H54 (cell line): ENCODE measurements at regions not wholly inside any gene's neighbourhood (a gene's known extent, or its start where the extent isn't known, plus 50 kb on each side); places are given as distances from the start of the nearest gene placed in this dataset.

Experiments
- DNase-seq: peaks from one replicate; pipeline ENCODE4 v3.0.0; 2011; ENCODE audit warnings: low spot score, mixed read lengths; ENCODE audit not compliant: insufficient read length
- FAIRE-seq: peaks from 3 replicates; lab custom pipeline; 2011; peaks lifted over from hg19 to GRCh38; lab: Jason Lieb, UNC
- POLR2A ChIP-seq: IDR thresholded peaks from 2 replicates; pipeline ENCODE4 v1.6.1; 2011; ENCODE audit warnings: low read depth, mild to moderate bottlenecking, low read length

DNA sequence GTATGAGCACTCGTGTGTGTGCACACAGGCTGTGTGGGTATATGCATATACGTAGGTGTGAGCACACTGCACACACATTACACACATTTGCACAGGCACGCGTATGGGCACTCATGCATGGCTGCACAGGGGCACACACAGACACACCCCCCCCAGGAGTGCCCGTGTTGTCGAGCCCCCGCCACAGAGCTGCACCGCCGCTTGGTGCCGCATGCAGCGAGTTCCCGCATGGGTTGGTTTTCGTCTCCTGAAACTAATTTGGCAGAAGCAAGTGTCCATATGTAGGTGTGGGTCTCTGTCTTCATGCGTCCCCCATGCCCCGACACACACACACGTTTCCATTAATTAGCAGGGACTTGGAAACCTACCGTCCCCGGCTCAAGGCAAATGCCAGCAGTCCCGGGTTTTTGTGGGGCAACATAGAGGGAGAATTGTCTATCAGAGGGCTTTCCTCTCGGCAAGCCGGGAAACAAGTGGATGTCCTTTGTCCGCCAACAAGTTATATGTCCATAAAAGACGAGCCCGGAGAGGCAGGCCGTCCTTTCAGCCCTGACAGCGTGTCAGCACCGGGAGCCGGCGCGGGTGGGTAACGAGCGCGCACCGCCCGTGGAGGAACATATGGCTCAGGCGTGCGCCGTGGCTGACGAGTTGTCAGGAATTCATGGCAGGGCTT, 1291.7 kb downstream of the BRD1 start:
- no peak for FAIRE-seq
- no peak for DNase-seq
- TF ChIP-seq POLR2A: no peak

- TF ChIP-seq POLR2A: no peak
- FAIRE-seq: no peak
- DNase-seq: no peak
Measured at GRCh38 chr22:48534395-48534958, 1293.2 kb downstream of the BRD1 start.

GRCh38 chr22:48532986-48533385, 1294.7 kb downstream of the BRD1 start:
- DNase-seq (no peak), FAIRE-seq (no peak)
- TF ChIP-seq POLR2A: no peak

GRCh38 chr22:48531761-48532435, 1295.8 kb downstream of the BRD1 start:
- FAIRE-seq: no peak
- no peak for DNase-seq
- no peak for TF ChIP-seq POLR2A

DNA sequence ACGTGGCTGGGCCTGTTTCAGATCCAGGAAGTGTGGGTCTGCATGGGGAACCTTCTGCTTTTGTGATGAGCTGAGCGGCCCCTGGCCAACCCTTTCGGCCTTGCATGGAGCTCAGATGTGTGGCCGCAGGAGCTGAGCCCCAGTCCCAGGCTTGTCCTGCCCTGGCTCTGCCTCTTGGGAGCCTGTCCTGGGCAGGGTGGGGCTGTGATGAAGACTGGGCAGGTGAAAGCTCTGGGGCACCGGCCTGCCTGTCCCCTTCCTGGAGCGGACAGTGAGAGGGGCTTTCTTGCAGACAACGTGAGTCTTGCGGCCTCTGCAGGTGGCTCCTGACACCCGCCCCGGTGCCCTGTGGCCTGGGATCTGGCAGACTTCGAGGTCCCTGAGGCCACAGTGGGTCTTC, 1296.6 kb downstream of the BRD1 start:
- FAIRE-seq: no peak
- TF ChIP-seq POLR2A: no peak
- DNase-seq: no peak

- no peak for DNase-seq
- no peak for TF ChIP-seq POLR2A
- no peak for FAIRE-seq
Measured at GRCh38 chr22:48530666-48531065, 1297.0 kb downstream of the BRD1 start.

DNA sequence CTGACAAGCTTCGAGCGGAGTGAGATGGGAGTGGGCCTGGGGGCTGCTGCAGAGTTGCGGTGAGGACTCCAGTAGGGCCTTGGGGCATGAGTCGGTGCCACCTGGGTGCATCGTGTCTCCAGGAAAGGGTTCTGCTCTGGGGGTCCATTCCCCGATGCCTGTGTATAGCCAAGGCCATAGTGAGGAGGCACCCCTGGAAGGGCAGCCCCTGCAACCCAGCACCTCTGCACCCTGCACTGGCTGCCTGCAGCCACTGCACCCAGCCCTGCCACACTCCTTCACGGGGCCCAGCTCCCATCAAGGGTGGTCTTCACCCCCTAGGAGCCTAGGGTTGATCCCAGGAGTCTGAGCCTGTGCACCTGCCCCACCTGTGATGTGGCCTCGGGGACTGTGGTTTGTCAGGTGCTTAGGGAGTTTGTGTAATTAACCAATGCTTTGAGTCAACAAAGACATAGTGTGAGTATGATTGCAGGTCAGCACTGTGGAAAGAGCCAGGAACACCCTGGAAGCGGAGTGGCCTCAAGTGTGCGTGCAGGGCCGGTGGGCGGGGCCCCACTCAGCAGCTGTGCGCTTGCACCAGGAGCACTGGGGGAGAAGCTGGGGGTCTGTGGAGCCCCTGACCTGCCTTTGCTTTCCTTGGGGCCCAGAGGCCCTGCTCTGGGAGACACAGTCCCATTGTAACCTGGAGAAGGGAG, 1299.3 kb downstream of the BRD1 start:
- no peak for FAIRE-seq
- TF ChIP-seq POLR2A: no peak
- DNase-seq: no peak

DNA sequence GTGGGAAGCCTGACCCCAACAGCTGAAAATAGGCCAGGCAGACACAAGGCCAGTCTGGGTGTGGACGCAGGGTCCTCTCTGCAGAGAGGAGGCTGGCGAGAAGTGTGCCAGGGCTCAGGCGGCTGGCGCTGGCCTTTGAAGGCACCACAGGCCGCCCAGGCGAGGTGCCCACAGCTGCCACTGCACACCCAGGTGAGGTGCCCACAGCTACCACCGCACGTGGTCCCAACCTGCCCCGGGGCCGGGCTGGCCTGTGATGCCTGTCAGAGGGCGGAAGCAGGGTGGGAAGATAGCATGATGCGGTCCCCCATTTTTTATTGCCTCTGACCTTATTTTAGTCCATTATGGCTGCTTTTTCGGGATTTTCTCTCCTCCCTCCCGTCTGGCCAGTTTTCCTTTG, 1303.9 kb downstream of the BRD1 start:
- no peak for DNase-seq
- no peak for FAIRE-seq
- no peak for TF ChIP-seq POLR2A

DNA sequence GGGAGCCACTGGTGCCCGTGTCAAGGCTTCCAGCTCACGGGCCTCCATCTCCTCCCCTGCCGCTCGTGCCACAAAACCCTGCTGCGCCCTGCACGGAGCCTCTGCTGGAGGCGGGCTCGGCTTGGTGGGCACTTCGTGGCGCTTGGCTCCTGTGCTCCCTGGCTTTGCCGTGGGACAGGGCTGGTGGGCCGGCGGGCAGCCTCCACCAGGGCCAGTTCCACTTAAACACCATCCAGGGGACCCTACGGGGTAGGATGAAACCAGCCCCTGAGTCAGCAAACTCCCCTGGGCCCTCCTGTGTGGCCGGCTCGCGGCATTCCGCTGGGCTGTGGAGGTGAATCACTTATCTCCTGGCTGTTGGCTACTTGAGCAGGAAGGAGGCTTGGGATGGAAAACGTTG, 1304.6 kb downstream of the BRD1 start:
- no peak for TF ChIP-seq POLR2A
- DNase-seq: no peak
- no peak for FAIRE-seq

- TF ChIP-seq POLR2A: no peak
- FAIRE-seq (no peak), DNase-seq (no peak)
Measured at GRCh38 chr22:48522271-48522670, 1305.4 kb downstream of the BRD1 start.

DNA sequence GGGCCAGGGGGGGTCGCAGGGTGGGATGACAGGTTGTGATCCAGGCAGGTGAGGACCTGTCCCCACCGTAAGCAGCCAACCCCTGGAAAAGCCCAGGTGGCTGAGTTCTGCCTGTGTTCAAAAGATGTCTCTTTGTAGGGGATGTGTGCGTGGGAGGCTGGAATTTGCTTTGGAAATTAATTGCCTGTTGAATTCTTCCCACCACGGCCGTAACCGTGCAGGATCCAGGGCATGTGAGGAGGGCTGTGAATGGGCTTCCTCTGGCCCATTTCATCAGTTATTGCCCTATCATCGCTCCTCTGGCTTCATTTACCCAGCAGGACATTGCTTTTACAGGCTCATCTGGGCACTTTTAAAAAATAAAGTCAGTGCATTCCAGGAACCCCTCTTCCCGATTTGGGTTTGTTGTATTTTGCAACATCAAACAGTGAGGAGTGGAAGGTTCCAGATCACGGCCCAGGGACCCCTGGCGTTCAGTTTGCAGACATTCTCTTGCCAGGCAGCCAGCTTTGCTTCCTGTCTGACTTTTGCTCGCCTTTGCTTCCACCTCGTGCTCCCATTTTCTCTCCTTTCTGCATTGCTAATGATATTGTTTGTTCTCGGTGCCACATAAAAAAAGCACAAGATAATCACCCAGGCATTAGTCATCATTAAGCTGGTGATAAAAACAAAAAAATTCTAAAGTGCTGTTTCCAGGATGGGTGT, 1306.6 kb downstream of the BRD1 start:
- FAIRE-seq (no peak), DNase-seq (no peak)
- no peak for TF ChIP-seq POLR2A

GRCh38 chr22:48520207-48520606, 1307.5 kb downstream of the BRD1 start:
- FAIRE-seq (no peak), DNase-seq (no peak)
- no peak for TF ChIP-seq POLR2A
